ENCODE measurements at regions not wholly inside any gene's neighbourhood (a gene's known extent, or its start where the extent isn't known, plus 50 kb on each side); places are given as distances from the start of the nearest gene placed in this dataset.

DNA sequence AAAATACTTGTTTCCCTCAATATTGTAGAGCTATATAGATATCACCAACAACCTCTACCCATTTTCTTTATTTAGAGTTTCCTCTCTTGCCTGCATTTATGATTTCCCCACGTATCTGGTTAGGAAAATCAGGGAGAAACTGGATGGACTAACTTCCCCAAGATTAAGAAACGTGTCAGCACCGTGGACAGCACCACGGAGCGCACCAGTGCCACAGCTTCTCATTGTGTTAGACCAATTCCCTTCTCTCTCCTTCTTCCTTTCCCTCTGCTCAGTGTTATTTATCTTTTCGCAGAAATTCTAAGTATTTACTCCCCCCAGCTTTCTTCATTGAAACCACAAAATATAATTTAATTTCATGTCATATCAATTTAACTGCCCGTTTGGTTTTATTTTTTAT is 568.6 kb upstream of the BOD1L1 start:
- TF ChIP-seq, protein P1, sequence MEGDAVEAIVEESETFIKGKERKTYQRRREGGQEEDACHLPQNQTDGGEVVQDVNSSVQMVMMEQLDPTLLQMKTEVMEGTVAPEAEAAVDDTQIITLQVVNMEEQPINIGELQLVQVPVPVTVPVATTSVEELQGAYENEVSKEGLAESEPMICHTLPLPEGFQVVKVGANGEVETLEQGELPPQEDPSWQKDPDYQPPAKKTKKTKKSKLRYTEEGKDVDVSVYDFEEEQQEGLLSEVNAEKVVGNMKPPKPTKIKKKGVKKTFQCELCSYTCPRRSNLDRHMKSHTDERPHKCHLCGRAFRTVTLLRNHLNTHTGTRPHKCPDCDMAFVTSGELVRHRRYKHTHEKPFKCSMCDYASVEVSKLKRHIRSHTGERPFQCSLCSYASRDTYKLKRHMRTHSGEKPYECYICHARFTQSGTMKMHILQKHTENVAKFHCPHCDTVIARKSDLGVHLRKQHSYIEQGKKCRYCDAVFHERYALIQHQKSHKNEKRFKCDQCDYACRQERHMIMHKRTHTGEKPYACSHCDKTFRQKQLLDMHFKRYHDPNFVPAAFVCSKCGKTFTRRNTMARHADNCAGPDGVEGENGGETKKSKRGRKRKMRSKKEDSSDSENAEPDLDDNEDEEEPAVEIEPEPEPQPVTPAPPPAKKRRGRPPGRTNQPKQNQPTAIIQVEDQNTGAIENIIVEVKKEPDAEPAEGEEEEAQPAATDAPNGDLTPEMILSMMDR (IDR thresholded peaks at IDR 0.05): no peak
- TF ChIP-seq EP300 (IDR thresholded peaks at IDR 0.05) (no peak), POLR2A (IDR thresholded peaks at IDR 0.05; ENCODE audit: low read depth) (no peak), POLR2AphosphoS5 (IDR thresholded peaks at IDR 0.05) (no peak)

Data from esophagus muscularis mucosa (tissue), 4 donors.